ENCODE measurements at regions not wholly inside any gene's neighbourhood (a gene's known extent, or its start where the extent isn't known, plus 50 kb on each side); places are given as distances from the start of the nearest gene placed in this dataset.

- TF ChIP-seq, protein P1, sequence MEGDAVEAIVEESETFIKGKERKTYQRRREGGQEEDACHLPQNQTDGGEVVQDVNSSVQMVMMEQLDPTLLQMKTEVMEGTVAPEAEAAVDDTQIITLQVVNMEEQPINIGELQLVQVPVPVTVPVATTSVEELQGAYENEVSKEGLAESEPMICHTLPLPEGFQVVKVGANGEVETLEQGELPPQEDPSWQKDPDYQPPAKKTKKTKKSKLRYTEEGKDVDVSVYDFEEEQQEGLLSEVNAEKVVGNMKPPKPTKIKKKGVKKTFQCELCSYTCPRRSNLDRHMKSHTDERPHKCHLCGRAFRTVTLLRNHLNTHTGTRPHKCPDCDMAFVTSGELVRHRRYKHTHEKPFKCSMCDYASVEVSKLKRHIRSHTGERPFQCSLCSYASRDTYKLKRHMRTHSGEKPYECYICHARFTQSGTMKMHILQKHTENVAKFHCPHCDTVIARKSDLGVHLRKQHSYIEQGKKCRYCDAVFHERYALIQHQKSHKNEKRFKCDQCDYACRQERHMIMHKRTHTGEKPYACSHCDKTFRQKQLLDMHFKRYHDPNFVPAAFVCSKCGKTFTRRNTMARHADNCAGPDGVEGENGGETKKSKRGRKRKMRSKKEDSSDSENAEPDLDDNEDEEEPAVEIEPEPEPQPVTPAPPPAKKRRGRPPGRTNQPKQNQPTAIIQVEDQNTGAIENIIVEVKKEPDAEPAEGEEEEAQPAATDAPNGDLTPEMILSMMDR (IDR thresholded peaks at IDR 0.05) = no peak
- TF ChIP-seq POLR2A (IDR thresholded peaks at IDR 0.05) = no peak
Measured at GRCh38 chr9:2359891-2360471, 261.6 kb upstream of the VLDLR start.

All from body of pancreas (tissue), 4 donors.